HG03108 (cell line): ENCODE measurements at regions not wholly inside any gene's neighbourhood (a gene's known extent, or its start where the extent isn't known, plus 50 kb on each side); places are given as distances from the start of the nearest gene placed in this dataset.
"Not testable (repeated sequence)": the region's sequence is repeated elsewhere in the genome, so short reads cannot be mapped to it uniquely, and the experiment has no call there.

ENCODE experiments used
- ATAC-seq: cut with Tn5 transposase; IDR thresholded peaks from one replicate; pipeline ENCODE4 v1.9.1; 2021; ENCODE audit warnings: moderate library complexity; ENCODE audit not compliant: unreplicated experiment

DNA sequence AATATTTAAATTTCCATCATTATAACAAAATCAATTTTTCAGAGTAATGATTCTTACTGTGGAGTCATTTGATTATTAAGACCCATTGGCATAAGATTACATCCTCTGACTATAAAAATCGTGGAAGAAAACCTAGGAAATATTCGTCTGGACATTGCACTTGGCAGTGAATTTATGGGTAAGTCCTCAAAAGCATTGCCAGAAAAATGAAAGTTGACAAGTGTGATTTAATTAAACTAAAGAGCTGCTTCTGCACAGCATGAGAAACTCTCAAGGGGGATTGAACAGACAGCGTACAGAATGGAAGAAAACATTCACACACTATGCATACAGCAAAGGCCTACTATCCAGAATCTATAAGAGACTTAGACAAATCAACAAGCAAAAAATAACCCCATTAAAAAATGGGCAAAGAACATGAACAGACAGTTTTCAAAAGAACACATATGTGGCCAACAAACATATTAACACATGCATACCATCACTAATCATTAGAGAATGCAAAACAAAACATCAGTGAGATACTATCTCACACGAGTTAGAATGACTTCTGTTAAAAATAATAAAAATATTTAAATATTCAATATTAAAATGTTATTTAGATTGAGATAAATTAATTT lies 111.4 kb downstream of the CCDC74A start:
- ATAC-seq: not testable (repeated sequence)

DNA sequence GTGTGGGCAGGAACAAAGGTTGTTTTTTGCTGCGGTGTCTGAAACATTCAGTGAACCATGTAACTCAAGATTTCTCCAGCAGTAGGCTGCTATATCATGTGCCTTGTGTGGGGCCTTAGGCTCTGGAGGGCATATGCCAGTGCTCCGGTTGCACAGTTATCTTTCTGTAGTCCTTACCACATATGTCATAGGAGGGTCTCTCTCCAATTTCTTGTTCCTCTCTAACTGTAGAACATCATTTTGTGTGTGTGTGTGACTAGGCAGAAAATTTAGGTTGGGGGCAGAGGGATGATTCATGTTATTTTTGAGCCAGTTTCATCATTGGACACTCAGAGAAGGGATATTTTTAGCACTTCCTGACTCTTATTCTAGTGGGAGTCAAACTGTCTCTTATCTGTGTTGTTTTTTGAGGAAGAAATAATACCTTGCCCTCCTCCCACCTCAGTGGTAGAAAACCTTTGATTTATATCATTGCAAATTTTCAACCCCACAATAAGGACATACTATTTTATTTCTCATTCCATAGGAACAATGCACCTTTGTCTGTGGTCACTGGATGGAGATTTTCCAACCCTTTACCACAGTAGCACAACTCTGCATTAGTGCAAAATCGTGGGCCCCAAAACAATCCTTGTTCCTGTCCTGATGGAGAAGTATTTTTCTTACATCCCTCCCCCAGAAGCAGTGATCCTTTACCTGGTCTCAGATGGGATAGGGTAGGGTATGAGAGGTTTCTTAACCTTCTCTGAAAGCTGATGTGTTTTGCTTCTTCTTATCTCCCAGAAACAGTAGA lies 113.9 kb downstream of the CCDC74A start:
- no peak for ATAC-seq

DNA sequence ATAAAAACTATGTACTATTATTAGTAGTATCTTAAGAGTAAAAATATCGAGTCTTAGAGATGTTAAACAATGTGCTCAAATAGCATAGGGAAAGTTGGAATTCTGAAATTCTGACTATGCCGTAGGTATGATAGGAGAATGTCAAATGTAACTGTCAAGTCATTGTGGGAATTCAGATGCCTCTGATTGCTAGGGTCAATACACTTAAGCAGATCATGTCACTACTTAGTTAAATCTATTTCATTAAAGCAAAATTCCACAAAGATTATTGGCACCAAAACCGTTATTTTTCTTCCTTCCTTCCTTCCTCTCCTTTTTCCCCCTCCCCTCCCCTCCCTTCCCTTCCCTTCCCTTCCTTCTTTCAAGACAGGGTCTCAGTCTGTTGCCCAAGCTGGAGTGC lies 115.5 kb downstream of the CCDC74A start:
- ATAC-seq: not testable (repeated sequence)

DNA sequence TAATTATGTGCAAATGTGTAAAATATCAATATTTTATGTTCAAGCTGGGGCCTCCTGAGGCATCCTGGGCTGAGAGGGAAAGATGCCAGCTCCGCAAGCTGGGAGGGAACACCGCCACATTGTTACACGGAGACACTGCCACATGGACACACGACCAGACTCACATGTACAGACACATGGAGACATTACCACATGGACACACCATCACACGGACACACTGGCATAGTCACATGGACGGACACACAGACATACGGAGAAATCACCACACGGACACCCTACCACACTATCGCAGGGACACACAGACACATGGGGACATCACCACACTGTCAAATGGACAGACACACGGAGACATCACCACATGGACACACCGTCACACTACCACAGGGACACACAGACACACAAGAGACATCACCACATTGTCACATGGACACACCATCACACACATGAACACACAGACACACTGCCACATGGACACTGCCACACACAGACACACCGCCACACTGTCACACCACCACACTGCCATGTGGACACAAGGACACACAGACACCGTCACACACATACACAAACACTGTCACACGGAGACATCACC lies 117.6 kb downstream of the CCDC74A start:
- ATAC-seq: no peak

DNA sequence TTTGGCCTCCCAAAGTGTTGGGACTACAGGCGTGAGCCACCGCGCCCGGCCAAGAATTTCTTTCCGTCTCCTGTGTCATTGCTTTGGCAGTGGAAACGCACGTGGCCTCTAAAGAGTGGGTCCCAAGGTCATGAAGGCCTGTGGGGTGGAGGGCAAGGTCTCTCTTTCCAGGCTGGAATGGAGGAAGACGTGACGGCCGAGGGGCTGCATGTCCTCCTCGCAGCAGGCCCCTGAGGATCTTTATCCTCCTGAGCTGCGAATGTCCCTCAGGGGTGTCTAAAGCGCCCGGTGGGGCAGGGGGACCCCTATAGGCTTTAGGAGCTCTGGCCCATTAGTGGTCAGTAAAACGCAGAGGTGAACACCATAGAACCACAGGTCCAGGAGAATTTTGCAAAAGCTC lies 118.5 kb downstream of the CCDC74A start:
- ATAC-seq: not testable (repeated sequence)

DNA sequence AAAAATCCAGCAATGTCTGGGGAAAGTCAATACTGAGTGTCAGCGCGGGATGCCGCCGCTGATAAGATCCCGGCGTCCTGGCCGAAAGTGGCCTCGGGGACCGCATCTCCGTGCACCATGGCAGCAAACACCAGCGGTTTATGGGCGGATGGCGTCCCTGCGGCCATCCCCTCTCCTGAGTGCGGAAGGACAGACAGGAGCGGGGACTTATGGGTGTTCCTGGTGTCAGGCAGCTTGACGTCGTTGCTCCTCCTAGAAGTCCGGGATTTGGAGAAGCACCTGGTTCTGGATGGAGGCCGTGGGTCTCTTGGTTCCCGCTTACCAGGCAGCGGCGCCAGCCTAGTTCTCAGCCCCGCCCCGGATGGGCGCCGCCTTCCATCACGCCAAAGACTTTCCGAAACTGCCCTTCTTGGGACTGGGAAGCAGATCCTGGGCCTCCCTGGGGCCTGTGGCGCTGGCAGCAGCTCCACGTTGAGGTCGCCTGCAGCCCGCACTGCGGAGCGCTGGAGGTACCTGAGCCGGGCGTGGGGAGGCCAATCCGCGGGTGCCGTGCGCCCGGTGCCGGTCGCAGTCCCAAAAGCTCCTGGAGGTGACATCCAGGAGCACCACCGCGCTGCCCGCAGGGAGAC lies 119.1 kb downstream of the CCDC74A start:
- no peak for ATAC-seq

DNA sequence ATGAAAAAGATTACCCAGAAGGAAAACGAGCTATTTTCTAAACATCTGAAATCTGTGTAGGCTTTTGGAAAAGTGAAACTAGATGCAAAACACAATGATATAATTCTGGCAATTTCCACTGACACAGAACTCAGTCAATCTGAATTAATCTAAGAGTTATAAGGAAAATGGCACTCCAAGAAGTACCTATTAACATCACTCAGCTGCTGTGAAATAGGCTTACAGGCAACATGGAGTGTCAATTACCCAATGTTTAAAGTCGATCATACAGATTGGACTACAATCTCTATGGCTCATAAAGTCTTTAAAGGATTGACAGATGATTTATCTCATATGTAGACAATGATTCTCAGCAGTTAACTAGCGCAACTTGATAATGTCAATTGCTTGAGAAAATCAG lies 120.9 kb downstream of the CCDC74A start:
- ATAC-seq: not testable (repeated sequence)

DNA sequence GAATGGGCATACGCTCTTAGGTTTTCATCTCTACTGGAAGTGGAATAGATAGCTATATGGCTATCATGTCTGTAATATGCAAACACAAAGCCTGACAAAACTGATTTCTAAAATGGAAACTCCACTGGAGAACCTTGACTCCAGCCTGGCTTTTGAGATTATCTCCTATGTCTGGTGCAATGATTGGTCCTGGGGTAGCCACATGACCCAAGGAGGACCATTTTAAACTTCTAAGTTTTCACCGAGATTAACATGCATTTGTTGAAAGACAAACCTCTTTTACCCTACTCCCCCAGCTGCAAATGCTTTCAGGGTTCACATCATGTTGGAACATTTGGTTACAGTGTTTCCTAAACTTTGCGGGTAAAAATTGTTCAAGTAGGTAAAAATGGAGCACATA lies 124.6 kb downstream of the CCDC74A start:
- ATAC-seq: not testable (repeated sequence)

DNA sequence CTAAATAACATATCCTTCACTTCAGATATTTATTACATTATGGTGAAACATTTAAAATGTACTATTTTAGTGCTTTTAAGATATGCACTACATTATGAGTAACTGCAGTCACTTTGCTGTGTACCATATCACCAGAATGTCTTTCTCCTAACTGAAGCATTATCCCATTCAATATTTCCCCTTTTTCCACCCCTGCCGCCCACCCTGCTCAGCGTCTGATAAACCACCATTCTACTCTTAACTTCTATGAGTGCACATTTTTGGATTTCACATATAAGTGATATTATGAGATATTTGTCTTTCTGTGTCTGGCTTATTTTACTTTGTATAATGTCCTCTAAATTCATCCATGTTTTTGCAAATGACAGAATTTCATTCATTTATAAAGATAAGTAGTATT lies 126.4 kb downstream of the CCDC74A start:
- not testable (repeated sequence) for ATAC-seq

DNA sequence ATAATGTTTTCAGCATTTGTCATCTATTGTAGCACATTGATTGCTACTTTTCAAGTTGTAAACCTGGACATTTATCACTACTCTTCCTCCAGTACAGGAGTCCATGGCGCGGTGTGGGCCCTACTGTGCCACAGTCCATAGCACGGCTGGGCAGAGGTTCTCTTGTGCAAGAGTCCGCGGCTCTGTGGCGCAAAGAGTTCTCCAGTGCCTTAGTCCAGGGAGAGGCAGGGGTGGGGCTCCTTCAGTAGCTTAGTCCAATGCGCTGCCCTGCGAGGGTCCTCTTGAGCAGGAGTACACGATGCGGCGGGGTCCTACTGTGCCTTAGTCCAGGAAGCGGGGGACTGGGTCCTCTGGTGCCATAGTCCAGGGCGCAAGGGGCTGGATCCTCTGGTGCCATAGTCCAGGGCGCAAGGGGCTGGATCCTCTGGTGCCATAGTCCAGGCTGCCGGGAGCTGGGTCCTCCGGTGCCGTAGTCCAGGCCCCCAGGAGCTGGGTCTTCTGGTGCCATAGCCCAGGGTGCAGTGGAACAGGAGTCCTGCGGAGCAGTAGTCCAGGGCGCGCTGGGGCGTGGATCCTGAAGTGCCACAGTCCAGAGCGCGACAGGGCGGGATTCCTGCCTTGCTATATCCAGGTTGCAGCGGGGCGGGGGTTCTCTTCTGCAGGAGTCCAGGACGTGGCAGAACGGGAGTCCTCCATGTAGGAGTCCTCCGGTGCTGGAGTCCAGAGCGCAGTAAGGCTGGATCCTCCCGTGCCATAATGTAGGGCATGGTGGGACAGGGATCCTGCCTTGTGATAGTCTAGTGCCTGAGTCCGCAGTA lies 129.3 kb downstream of the CCDC74A start:
- no peak for ATAC-seq

DNA sequence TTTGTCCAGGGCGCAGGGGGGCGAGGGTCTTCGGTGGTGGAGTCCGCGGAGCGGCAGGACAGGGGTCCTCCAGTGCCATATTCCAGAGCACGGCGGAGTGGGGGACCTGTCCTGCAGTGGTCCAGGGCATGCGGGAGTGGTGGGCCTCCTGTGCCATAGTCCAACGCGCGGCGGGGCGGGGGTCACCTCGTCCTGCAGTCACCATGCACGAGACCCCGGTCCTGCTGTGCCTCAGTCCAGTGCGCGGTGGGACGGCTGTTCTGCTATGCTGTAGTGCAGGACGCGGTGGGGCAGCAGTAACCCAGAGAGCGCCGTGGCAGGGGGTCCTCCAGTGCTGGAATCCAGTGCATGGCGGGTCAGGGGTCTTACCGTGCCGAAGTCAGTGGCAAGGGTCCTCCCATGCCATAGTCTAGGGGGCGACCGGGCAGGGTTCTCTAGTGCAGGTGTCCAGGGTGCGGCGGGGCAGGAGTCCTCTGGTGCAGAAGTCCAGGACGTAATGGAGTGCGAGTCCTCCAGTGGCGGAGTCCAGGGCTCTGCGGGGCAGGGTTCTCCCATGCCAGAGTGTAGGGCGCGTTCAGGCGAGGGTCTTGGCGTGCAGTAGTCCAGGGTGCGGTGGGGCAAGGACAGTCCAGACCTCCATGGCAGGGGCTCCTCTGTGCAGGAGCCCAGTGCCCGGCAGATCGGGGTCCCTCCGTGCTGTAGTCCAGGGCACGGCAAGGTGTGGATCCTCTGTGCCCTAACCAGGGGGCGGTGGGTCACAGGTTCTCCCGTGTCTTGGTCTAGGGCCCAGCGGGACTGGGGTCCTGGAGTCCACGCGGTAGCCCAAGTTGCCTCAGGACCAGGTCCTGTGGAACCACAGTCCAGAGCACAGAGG lies 130.4 kb downstream of the CCDC74A start:
- no peak for ATAC-seq

DNA sequence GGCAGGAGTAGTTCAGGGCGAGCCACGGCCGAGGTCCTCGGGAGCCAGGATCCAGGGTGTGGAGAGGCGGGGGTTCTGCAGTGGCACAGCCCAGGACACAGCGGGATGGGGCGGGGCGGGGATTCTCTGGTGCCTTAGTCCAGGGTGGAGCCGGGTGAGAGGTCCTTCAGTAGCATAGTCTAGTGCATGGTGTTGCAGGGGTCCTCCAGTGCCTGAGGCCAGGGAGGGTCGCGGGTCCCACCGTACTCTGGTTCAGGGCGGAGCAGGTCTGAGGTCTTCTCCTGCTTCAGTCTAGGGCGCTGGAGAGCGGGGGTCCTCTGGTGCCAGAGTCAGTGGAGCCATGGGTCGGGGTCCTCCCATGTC lies 131.1 kb downstream of the CCDC74A start:
- ATAC-seq: no peak

DNA sequence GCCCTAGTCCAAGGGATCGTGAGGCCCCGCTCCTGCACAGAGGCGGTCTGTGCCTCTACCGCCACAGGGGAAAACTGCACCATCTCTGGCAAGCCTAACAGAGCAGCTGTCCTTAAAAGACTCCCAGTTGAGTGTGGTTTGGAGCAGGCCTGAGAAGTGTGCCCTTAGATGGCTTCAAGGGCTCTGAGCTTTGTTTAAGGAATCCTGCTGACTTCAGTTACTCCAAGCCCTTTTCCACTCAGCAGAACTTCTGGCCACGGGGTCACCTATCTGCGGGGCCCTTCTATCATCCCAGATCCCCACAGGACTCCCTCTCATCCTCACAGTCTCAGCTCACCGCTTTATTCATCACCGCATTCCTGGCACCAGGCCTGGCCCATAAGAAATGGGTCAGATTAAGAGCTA lies 131.5 kb downstream of the CCDC74A start:
- ATAC-seq: no peak

DNA sequence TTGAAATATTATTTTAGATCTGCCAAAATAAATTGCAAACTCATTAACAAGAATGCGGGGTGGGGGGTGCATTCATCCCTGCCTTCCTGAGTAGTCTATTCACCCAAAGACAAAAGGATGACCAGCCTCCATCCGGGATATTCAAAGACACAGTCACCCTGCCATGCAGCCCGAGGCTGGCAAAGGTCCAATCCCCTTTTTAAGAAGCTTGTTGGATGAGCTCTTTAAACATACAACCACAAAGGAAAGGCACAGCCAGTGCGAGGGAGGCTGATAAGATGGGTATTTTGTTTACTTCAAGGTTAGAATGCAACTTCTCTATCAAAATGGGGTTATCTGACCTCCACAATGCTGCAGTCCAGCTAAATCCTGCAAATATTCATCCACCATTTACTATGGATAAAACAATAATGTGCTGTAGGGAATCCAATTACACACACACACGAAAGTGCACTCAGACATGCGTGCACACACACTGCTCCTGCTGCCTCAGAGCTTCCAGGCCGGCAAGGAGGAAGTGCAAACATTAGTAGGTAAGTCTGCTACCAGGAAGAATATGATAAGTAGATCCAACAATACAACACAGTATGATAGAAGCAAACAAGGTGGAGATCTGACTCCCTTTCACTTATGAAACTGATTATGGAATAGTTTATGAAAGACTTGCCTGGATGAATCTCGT lies 133.6 kb downstream of the CCDC74A start:
- not testable (repeated sequence) for ATAC-seq

DNA sequence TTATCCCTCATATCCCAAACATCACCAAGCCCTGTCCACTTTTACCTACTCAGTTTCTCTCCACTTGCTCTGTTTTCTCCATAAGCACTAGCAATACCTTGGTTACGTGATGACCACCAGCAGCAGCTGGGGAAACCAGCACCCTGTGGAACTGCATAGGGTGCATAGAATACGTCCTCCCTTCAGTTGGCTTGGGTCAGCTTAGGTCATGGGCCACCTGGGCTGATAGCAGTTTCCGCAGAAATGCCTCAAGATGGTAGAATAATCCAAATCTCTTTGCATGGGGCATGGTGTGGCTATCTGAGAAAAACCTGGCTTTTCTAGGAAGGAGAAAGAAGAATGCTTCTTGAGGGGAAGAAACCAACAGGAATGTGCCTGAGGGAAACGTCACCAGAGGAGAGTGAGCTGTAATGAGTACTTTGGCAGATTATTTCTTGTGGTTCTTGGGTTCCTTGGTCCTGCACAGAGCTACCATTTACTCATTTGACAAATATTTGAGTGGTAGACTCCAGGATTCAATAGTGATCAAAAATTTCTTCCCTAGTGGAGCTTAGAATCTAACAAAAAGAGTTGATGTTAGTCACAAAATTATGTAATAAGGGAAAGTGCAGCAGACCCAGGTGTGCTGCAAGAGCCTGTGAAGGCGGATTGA lies 134.3 kb downstream of the CCDC74A start:
- not testable (repeated sequence) for ATAC-seq

DNA sequence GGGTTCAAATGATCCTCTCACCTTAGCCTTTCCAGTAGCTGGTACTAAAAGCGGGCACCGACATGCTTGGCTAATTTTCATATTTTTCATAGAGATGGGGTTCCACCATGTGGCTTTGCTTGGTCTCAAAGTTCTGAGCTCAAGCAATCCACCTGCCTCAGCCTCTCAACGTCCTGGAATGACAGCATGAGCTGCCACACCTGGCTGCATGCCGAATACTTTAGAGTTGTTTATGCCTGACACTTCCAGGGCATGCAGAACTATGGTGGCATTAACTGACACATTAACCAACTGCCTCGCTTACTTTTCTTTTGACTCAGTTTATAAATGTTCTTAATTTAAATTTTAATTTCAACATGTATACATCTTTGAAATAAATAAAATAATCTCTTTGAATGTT lies 135.8 kb downstream of the CCDC74A start:
- ATAC-seq: not testable (repeated sequence)

DNA sequence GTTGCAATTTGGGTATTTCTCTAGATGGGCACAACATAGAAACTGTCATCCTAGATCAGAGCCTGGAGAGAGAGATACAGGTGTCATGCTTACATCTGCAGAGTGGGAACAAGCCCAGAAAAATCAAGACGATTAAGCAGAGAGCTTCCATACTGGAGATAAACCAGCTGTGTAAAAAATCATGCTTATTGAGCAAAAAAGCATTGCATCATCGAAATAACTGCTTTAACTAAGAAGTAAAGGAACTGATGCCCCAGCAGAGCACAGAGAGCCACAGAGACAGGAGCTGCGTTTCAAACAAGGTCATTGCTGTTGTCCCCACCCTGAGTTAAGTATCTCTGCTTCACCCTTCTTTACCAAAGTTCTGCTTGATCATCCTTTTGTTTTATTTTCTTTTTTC lies 138.0 kb downstream of the CCDC74A start:
- not testable (repeated sequence) for ATAC-seq

DNA sequence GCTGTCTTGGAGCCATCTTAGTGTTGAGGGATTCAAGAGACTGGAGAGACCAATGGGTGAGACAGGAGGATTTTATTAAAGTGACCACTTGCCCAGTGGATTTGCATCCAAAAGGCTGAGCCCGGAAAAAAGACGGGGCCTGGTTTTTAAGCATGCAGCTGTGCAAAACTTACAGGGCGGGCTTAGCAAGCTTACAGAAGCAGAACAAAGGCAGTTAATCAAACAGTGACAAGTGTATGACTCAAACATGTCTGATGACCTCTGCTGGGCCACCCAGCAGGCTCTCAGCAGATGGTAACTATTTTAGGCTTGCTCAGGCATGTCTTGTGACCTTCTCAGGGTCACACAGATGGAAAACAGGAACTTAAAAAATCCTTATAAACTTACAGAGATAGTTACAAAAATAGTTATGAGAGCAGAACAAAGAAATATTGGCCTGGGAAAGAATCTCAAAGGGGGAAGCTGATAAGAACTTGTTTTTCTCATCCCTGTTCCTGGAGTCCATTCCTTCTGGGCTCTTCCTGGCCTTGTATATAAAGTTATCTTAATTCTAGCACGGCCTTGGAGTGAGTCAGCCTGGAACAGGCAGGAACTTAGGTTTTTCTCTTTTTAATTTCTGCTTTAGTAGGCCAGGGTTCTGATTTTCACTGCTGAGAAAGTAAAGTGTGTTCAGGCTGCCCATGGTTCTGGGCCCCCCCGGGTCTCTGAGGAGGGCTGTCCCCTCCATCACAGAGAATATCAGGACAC lies 141.3 kb downstream of the CCDC74A start:
- not testable (repeated sequence) for ATAC-seq
